ENCODE measurements at regions not wholly inside any gene's neighbourhood (a gene's known extent, or its start where the extent isn't known, plus 50 kb on each side); places are given as distances from the start of the nearest gene placed in this dataset.

GRCh38 chr2:226270285-226271058 lies 529.1 kb downstream of the IRS1 start:
- no peaks in the 10 kb centered on the region for H3K36me3 ChIP-seq
- no peak overlapping the region for H3K4me3 ChIP-seq
- H3K4me1 ChIP-seq: no peaks in the 10 kb centered on the region
- DNase-seq (ENCODE audit: low spot score in 2 of 2): no peak
- no peaks in the 10 kb centered on the region for H3K9me3 ChIP-seq
- no peak for TF ChIP-seq POLR2AphosphoS5 (IDR thresholded peaks at IDR 0.05)
- no peak for TF ChIP-seq CTCF (IDR thresholded peaks at IDR 0.05)
- TF ChIP-seq POLR2A (IDR thresholded peaks at IDR 0.05): no peak
- no peak for TF ChIP-seq EP300 (IDR thresholded peaks at IDR 0.05)
- no peaks in the 10 kb centered on the region for H3K27me3 ChIP-seq
- H3K27ac ChIP-seq: no peak overlapping the region
- WGBS: 39% methylated on average over 6 of the region's 6 CpGs

GRCh38 chr2:226267516-226268289 lies 531.9 kb downstream of the IRS1 start:
- Histone ChIP-seq H3K27ac (no peak overlapping the region), H3K4me3 (no peak overlapping the region), H3K36me3 (no peaks in the 10 kb centered on the region), H3K27me3 (no peaks in the 10 kb centered on the region), H3K9me3 (no peaks in the 10 kb centered on the region), H3K4me1 (no peaks in the 10 kb centered on the region)
- DNase-seq (ENCODE audit: low spot score in 2 of 2): no peak
- WGBS: 80% methylated on average over 3 of the region's 3 CpGs
- TF ChIP-seq CTCF (IDR thresholded peaks at IDR 0.05) (no peak), EP300 (IDR thresholded peaks at IDR 0.05) (no peak), POLR2A (IDR thresholded peaks at IDR 0.05) (no peak), POLR2AphosphoS5 (IDR thresholded peaks at IDR 0.05) (no peak)

GRCh38 chr2:226256709-226257376 lies 542.8 kb downstream of the IRS1 start:
- Histone ChIP-seq H3K36me3 (no peaks in the 10 kb centered on the region), H3K9me3 (no peaks in the 10 kb centered on the region), H3K4me3 (no peak overlapping the region), H3K27ac (no peak overlapping the region), H3K4me1 (no peaks in the 10 kb centered on the region), H3K27me3 (no peaks in the 10 kb centered on the region)
- no peak for DNase-seq (ENCODE audit: low spot score in 2 of 2)
- 76% methylated on average over 4 of the region's 4 CpGs for whole genome bisulfite sequencing
- TF ChIP-seq EP300 (IDR thresholded peaks at IDR 0.05) (no peak), POLR2AphosphoS5 (IDR thresholded peaks at IDR 0.05) (no peak), POLR2A (IDR thresholded peaks at IDR 0.05) (no peak), CTCF (IDR thresholded peaks at IDR 0.05) (no peak)

- H3K4me1 ChIP-seq: no peaks in the 10 kb centered on the region
- H3K4me3 ChIP-seq: no peak overlapping the region
- TF ChIP-seq EP300 (IDR thresholded peaks at IDR 0.05) (no peak), CTCF (IDR thresholded peaks at IDR 0.05) (no peak)
- H3K9me3 ChIP-seq: no peaks in the 10 kb centered on the region
- H3K36me3 ChIP-seq: no peaks in the 10 kb centered on the region
- H3K27ac ChIP-seq: no peak overlapping the region
- no peak for DNase-seq (ENCODE audit: low spot score in 2 of 2)
- no peaks in the 10 kb centered on the region for H3K27me3 ChIP-seq
- 68% methylated on average over 2 of the region's 2 CpGs for WGBS
Observed at GRCh38 chr2:226256237-226256636, 543.4 kb downstream of the IRS1 start.

- 51% methylated on average over 2 of the region's 2 CpGs for WGBS
- no peaks in the 10 kb centered on the region for H3K27me3 ChIP-seq
- no peaks in the 10 kb centered on the region for H3K36me3 ChIP-seq
- peaks cover 5% of the 10 kb centered on the region for H3K4me1 ChIP-seq
- no peak for DNase-seq (ENCODE audit: low spot score in 2 of 2)
- TF ChIP-seq CTCF (IDR thresholded peaks at IDR 0.05) (no peak), POLR2A (IDR thresholded peaks at IDR 0.05) (no peak), EP300 (IDR thresholded peaks at IDR 0.05) (no peak), POLR2AphosphoS5 (IDR thresholded peaks at IDR 0.05) (no peak)
- no peak overlapping the region for H3K4me3 ChIP-seq
- no peak overlapping the region for H3K27ac ChIP-seq
- H3K9me3 ChIP-seq: no peaks in the 10 kb centered on the region
Observed at GRCh38 chr2:226251661-226252060, 548.0 kb downstream of the IRS1 start.
